Esophagus muscularis mucosa (tissue), 3 donors: ENCODE measurements at regions not wholly inside any gene's neighbourhood (a gene's known extent, or its start where the extent isn't known, plus 50 kb on each side); places are given as distances from the start of the nearest gene placed in this dataset.

Experiments used
- CTCF ChIP-seq, 3 experiments: fragments of 200-600 bp in 2 of 3; fragments of 450-650 bp in 1 of 3; sonication (generic) in 2 of 3; IDR thresholded peaks; one replicate each; pipeline ENCODE4 v1.5.1; 2017 to 2019; ENCODE audit warnings: antibody characterized with exemption in 3 of 3, mild to moderate bottlenecking in 2 of 3, moderate library complexity in 1 of 3
- POLR2A ChIP-seq: fragments of 450-650 bp; IDR thresholded peaks from one replicate; pipeline ENCODE4 v1.6.1; 2017; ENCODE audit warnings: antibody characterized with exemption, moderate library complexity, mild to moderate bottlenecking, low read depth

GRCh38 chr14:62234849-62235248 is 472.6 kb downstream of the SNAPC1 start:
- no peak for TF ChIP-seq POLR2A
- TF ChIP-seq CTCF (IDR thresholded peaks at IDR 0.05): no peak
